Stimulated activated naive CD4-positive, alpha-beta T cell (primary cell): ENCODE measurements at regions not wholly inside any gene's neighbourhood (a gene's known extent, or its start where the extent isn't known, plus 50 kb on each side); places are given as distances from the start of the nearest gene placed in this dataset.
"Not testable (repeated sequence)": the region's sequence is repeated elsewhere in the genome, so short reads cannot be mapped to it uniquely, and the experiment has no call there.

Experiments
- DNase-seq, 6 experiments: peaks; one replicate each; lab custom pipeline; 2025; lab: John Stamatoyannopoulos, UW

DNA sequence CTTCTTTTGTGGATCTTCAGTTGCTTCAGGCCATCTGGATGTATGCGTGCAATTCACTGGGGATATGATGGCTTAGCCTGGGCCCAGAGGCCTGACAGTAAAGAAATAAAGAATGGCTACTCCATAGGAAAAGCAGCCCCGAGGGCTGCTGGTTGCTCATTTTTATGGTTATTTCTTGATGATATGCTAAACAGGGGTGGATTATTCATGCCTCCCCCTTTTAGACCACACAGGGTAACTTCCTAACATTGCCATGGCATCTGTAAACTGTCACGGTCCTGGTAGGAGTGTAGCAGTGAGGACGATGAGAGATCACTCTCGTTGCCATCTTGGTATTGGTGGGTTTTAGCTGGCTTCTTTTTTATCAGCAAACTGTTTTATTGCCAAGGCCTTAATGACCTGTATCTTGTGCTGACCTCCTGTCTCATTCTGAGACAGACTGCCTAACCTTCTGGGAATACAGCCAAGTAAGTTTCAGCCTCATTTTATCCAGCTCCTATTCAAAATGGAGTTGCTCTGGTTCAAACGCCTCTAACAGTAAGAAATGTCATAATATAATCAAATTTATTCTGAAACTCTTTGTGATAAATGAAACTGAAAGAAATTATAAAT, 60.5 kb downstream of the DSEL start:
- DNase-seq, result no peak

DNA sequence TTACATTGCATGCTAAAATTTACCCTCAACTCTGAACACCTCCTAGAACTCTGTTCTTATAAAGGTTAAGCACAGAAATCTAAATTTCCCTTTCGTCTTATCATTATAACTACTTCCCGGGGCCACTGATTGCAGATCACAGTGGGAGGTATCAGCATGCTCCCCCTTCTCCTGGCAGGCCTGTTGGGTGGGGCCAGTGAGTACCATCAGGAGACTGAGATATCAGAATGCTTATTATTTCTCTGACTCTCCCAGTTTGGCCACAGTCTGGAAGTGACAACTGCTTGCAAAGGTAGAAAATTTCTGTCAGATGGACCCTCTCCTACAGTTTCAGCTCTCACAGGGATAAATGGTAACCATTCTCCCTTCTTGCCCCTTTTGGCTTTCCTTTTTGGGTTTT, 62.6 kb downstream of the DSEL start:
- no peak for DNase-seq

DNA sequence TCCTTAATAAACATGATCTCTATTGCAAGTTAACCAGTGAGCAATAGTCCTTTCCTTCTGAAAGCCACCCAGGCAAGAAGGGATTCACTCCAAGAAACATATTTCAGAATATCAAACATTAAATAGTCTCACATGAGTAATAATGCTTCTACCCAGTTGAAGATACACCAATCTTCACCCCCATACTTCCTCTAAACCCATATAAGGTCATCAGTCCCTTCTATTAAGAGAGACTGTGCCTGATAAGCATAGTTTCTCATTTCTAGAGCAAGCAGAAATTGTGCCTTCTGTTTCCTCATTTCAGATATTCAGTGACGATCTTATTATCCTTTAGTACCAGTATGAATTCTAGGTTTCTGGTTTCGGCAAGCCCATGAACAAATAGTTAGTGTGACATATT, 64.6 kb downstream of the DSEL start:
- no peak for DNase-seq

DNA sequence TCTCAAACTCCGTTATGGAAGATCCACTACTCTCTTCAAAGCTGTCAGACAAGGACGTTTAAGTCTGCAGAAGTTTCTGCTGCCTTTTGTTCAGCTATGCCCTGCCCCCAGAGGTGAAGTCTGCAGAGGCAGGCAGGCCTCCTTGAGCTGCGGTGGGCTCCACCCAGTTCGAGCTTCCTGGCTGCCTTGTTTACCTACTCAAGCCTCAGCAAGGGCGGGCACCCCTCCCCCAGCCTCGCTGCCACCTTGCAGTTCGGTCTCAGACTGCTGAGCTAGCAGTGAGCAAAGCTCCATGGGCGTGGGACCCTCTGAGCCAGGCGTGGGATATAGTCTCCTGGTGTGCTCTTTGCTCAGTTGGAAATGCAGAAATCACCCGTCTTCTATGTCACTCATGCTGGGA, 65.4 kb downstream of the DSEL start:
- not testable (repeated sequence) for DNase-seq

DNA sequence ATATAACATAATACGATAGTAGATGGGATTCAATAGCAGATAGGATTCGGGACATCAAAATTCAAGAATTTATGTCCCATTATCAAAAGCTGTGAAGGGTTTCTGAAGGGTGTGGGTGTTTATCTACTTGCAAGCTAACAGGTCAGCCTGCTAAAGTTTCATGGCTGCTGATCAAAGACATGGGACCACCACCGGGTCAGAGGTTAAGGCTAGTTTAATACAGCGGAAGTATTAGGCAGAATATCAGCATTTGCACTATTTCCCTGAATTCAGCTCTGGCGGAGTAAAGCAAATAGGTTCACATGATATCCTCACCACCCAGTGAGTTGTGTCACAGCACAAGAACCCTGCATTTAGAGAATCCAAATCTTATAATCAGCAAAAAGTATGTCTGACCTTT, 82.5 kb downstream of the DSEL start:
- no peak for DNase-seq

DNA sequence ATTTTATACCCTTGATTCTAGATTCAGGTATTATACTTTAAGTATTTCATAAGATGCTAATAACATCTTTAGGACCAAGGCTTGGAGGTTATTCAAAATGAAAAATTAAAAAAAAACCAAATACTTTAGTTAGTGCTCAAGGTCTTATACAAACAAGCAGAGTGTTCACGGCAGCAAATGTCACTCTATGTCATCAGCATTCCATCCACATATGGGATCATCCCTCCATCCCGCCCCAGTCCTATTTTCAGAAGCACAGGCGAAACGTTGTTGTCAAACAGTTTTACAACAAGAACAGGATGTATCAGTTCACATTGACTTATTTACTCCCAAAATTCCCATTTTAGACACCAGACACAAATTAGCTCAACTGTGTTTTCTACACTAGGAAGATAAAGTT, 83.7 kb downstream of the DSEL start:
- no peak for DNase-seq

DNA sequence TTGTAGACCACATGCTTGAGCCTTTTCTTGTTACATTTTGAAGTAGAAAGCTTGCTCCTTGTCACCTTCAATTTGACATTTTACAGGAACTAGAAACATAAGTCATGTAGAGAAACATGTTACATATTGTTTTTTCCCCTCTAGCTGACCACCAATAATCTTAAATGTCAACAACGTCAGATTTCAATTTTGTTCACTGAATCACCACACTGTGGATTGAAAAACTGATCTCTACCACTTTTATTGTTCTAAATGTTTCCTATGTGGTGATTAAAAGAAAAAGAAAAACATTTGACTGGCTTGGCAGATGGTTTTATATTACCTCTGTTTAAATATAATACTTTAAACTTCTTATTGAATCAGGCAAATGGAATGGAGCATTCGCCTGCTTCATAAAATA, 87.7 kb downstream of the DSEL start:
- no peak for DNase-seq

DNA sequence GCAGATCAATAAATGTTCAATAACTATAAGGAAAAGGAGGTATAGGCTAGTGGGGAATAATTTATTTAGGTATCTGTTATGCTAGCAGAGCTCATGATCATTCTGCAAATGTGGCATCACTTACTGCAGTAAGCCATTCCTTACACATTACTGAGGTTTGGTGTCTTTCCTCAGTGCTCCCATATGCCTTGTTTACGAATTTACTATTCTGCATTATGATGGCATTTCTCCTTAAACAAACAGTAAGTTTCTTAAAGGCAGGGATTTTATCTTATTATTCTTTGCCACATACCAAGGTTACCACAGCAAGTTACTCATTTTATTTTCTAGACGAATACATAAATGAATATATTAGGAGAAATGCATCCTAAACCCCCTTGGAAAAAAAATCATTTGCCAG, 88.4 kb downstream of the DSEL start:
- DNase-seq, result no peak

DNA sequence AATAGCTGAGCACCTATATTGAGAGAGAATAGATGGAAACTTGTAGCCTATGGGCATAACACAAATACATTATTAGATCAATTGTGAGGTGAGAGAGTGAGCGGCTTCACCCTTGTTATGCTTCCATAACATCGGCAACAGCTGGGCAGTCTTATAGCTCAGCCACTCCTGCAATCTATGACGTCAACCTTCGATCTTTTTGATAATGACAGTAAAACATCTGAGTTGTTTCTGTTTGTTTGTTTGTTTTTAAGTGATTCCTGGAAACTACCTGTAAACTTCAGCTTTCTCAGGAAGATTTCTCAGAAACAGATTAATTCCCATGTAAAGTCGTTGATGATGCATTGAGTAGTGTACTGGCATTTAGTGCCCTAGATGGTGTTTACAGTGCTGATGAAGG, 90.0 kb downstream of the DSEL start:
- DNase-seq, result no peak

DNA sequence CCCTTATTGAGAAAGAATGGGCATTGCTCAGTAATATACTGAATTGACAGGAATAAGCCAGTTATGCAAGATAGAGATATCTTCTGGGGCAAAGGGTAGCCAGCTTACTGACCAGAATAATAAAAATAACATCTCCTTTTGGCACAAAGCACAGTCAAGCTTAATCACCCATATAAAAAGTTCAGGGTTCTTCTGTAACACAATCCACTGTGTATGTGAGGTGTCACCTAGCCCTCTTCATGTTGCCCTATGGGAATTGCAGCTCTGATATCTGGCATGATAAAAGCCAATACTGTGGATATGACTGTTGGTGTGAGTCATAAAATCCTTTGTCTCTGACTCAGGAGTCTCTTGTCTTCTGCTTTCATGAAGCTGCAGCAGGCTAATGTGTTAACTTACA, 90.8 kb downstream of the DSEL start:
- DNase-seq, result no peak

DNA sequence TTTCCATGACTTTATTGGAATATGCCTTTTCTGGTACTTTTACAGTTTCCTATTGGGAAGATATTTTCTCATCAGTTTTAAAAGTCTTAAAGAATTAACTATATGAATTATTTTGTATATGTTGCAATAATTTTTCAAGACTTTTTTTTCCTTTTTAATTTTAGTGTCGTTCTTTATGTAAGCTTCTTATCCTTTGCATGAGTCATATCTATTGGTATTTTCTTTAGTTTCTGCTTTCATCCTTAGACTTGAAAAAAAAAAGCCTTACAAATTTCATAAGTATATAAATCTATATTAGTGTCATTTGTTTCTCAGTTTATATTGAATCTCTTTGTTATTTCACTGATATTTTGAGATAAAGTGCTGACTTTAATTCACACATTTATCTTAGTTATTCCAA, 94.9 kb downstream of the DSEL start:
- no peak for DNase-seq

DNA sequence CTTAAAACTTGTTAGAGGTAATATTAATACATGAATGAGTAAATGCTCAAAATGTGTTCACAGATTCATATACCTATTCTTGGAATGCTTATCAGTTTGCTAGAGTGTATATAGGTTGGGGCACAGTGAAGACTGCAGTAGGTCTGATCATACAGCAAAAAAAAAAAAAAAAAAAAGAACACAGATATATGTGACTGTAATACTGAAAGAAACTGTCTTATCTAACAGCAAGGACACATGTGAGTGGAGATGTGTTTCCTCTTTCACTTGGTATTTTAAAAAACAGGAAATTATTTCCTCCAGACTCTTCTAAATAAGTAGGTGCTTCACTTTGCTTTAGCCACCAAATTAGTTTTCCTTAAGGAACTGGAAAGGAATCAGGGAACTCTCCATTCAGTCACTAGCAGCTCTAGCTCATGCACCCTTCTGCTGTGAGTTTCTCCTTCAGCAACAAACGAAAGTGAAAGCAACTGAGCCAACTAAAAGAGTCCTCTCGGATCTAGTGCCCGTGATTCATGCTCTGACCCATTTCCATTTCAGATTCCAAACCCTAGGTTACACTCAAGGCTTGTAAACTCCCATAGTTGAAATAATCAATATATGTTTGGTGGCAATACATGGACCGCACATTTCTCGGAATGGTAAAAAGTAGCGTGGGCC, 98.5 kb downstream of the DSEL start:
- peak in 3 of 6 experiments; percentile 31 to 48 (median 36) for DNase-seq

DNA sequence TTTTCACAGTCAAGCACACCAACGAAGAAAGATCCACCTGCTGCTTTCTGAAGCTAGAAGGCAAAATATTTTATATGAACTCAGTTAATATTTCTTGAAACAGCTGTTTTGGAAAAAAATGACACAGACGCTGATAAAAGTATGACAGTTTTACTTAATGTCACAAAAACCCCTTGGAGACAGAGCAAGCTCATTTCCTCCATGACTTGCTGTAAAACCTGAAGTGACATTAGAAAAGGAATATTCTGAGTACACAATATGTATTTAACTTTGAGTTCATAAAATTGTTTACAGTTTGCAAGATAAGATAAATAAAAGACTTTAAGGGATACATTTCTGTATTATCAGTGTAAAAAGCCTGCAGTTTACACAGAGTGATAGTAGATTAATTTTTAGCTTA, 105.4 kb downstream of the DSEL start:
- DNase-seq, result no peak

DNA sequence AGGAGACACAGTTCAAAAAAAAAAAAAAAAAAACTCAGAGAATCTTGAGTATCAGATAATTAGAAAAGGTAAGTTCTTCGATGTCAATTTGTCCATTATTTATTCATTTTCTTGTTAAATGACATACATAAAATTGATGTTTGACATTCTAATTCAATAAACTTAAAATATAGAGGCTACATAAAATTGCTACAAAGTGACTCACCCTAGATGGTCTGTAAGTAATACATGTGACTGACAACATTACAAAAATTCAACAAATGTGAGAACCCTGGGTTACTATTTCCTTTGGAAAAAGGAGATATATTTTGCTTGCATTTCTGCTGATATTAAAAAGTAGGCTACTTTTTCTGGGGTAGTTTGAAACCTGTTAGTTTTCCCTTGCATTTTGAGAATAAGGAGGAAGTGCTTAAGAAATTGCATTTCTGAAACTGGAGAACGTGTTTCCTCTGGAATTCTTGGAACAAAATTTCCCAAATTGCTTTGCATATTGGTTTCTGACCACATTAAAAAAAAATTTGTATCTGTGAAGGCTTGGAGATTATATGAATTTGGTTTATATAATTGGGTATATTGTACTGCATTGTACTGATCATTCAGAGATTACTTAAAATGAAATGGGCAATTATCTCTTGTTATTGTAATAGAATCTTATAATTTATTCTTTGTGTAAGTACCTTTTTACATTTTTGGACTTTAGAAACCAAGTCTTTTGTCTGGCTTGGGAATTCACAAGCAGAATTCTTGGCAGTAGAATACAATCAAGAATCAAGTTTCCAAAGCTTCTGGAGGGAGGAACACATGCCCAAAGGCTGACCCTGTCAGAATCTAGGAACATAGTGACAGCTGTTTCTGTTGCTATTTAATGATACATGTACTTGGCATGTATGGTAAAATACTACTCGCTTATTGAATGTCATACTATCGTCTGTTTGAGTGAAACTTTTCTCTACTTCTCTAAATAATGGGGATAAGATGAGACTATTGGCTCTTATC, 106.1 kb downstream of the DSEL start:
- no peak for DNase-seq

DNA sequence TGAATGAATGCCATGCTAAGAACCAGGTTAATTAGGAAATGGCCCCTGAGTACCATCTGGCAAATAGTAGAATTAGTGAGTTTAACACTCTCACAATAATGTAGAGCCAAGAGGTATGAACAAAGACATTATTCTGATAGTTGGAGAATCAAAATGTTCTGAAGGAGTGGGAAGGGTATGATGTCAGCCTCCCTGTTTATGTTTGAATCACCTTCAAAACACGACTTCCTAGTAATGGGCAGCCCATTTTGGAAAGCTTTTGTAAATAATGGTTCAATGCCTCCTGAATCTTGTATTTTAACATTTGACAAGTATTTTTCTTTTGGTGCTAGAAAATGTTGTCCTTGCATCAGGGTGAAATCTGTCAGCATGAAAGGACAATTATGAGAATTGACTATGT, 108.3 kb downstream of the DSEL start:
- no peak for DNase-seq

DNA sequence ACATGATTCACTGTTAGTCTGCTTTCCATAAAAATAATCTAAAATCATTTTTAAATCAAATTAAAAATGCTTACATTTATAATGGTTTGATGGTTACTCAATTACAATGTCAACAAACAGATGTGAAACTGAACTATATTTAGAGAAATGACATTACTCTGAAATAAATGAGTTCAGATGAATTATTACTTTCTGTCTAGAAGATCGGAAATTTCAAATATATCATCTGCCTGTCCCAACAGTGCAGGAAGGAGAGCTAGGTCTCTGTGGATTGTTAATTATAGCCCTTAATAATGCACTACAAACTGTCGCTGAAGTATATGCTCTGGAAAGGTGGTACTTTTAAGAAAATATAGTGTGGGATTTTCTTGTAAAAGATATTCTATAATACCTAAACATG, 109.8 kb downstream of the DSEL start:
- DNase-seq, result no peak

DNA sequence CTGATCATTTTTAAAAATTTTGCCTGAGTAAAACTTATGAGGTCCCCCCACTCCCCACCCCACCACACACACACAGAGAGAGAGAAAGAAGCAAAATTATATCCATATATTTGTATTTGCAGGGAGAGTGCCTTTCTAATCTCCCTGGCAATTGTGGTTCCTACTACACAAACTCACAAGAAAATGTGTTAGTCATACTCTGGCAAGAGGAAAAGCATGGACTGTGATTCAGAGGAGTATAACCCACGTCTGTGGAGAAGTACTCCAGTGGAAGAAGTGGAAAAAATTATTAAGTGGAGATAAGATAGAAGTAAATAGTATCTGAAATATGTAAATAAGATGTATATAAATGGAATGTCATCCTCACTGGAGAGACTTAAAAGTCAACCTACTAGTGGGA, 114.0 kb downstream of the DSEL start:
- no peak for DNase-seq

DNA sequence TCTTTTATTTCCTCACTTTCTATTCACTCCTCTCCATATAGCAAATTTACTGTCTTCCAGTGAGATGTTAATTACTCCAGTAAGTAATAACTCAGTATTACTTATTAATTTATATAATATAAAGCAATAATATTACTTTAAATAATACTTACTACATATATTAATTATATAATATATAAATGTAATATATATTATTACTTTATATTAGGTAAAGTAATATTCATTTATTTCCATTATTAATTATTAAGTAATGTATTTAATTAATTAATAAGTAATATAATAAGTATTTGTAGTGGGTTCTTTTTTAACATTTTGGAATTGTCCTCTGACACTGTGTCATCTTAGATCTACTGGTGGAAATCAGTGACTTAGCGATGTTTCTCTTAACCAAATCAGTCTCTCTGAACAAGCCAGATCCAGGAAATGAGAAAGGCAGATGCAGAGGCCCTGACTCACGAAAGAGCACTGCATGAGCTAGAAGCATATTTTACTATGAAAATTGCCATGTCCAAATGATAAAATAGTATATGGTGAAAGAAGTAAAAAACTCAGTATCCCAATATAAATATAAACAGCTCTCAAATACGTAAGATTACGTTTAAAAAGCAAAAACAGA, 115.9 kb downstream of the DSEL start:
- no peak for DNase-seq

DNA sequence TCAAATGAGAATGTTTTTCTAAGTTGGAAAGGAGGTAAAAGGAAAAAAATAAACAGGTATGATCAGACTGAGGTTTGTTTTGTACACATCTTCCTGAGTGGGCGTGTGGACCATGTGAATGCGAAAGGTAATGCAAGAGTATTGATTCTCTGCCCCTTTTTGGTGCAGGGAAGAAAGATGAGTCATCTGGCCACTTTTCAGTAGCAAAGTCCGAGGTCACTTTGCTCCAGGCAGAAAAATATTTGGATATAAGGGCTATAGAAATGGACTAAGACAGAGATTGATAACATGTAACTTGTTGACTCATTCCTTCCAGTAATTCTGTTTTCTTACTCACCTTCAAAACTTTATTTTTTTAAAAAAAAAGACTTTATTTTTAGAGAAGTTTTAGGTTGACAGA, 130.5 kb downstream of the DSEL start:
- DNase-seq, result no peak

DNA sequence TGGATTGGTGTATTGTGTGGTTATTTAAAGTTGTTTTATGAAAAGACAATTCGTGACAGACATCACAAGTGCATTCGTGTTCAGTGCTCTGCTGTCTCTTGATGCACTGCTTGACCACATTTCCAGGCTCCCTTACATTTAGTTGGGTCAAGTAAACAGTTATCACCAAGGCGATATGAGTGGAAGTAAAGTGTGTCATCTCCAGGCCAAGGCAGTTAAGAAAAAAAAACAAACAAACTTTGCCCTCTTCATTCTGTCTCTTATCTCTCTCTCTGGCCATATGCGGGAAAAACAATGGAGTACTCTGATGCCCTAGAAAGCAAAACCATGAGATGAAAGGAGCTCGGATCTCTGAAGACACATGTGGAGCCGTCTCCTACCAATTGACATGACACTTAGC, 131.1 kb downstream of the DSEL start:
- DNase-seq, result no peak

DNA sequence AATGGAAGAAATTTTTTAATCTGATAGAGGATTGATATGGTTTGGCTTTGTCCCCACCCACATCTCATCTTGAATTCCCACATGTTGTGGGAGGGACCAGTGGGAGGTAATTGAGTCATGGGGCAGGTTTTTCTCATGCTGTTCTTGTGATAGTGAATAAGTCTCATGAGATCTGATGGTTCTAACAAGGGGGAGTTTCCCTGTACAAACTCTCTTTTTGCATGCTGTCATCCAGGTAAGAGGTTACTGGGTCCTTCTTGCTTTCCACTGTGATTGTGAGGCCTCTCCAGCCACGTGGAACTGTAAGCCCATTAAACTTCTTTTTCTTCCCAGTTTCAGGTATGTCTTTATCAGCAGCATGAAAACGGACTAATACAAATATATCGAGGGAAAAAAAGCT, 132.5 kb downstream of the DSEL start:
- DNase-seq, result not testable (repeated sequence)

DNA sequence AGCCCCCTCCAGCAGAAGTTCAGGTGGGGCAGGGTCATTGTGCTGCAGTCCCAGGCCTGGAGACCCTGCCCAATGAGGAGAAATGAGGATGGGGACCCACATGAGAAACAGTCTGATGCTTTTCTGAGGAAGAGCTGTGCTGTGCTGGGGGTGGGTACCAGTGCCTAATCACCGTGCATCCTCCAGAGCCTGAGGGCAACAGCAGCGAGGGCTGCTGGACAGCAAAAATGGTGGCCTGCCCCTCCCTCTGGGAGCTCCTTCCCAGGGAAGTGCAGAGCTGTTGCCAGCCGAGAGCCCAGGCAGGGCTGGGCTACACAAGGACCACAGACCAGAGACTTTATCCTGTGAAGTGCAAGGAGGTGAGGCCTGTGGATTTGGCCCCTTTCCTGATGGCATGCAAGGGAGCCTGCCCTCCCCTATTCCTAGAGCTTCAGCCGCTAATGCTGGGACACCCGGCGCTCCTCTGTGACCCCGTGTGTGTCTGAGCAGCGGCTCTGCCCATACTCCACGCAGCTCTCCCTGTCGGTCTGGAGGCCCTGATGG, 134.8 kb downstream of the DSEL start:
- no peak for DNase-seq
